PC-9 (cell line): ENCODE measurements at regions not wholly inside any gene's neighbourhood (a gene's known extent, or its start where the extent isn't known, plus 50 kb on each side); places are given as distances from the start of the nearest gene placed in this dataset.

Source experiments
- EZH2 ChIP-seq: fragments of 200-600 bp; sonication (generic); IDR thresholded peaks from 2 replicates; pipeline ENCODE4 v1.8.0; 2017; ENCODE audit warnings: antibody characterized with exemption, low read depth
- TF ChIP-seq, protein P1 (sequence below): fragments of 200-600 bp; sonication (generic); conservative IDR thresholded peaks from 2 replicates; pipeline ENCODE4 v1.6.1; 2017; ENCODE audit warnings: mixed run types, antibody characterized with exemption, mild to moderate bottlenecking, moderate library complexity

DNA sequence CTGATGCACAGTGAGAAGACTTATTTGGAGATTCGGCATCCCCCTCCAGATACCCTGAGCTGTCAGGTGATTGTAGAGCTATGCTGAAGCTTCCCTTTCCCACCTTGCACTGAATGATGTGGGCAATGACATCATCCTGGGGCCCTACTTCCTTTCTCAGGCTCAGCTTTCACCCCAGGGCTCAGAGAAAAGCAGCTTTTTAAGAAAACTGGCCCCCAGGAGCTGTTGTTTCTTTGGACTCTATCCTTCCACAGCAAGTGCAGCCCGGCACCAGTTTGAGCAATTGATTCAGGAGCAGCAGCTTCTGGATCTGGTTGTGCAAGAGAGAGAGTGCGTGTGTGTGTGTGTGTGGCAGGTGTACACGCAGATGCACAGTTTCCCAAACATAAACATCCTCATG, 251.3 kb downstream of the ANAPC1 start:
- TF ChIP-seq EZH2, result no peak
- TF ChIP-seq, protein P1, sequence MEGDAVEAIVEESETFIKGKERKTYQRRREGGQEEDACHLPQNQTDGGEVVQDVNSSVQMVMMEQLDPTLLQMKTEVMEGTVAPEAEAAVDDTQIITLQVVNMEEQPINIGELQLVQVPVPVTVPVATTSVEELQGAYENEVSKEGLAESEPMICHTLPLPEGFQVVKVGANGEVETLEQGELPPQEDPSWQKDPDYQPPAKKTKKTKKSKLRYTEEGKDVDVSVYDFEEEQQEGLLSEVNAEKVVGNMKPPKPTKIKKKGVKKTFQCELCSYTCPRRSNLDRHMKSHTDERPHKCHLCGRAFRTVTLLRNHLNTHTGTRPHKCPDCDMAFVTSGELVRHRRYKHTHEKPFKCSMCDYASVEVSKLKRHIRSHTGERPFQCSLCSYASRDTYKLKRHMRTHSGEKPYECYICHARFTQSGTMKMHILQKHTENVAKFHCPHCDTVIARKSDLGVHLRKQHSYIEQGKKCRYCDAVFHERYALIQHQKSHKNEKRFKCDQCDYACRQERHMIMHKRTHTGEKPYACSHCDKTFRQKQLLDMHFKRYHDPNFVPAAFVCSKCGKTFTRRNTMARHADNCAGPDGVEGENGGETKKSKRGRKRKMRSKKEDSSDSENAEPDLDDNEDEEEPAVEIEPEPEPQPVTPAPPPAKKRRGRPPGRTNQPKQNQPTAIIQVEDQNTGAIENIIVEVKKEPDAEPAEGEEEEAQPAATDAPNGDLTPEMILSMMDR, result no peak
